ENCODE measurements at regions not wholly inside any gene's neighbourhood (a gene's known extent, or its start where the extent isn't known, plus 50 kb on each side); places are given as distances from the start of the nearest gene placed in this dataset.

GRCh38 chr18:2466978-2467377 lies 104.3 kb downstream of the METTL4 start:
- no peak for DNase-seq

- no peak for DNase-seq
These were observed 103.3 kb downstream of the METTL4 start for GRCh38 chr18:2468051-2468450.

GRCh38 chr18:2471523-2471922 lies 99.8 kb downstream of the METTL4 start:
- no peak for DNase-seq

- no peak for DNase-seq
These were observed 92.6 kb downstream of the METTL4 start for GRCh38 chr18:2478662-2479061.

GRCh38 chr18:2480536-2480935 lies 90.8 kb downstream of the METTL4 start:
- DNase-seq, result no peak

GRCh38 chr18:2482706-2483475 lies 88.4 kb downstream of the METTL4 start:
- no peak for DNase-seq

- no peak for DNase-seq
These were observed 85.3 kb downstream of the METTL4 start for GRCh38 chr18:2485983-2486382.

- no peak for DNase-seq
These were observed 84.9 kb downstream of the METTL4 start for GRCh38 chr18:2486426-2486825.
